Loucy (cell line): ENCODE measurements at regions not wholly inside any gene's neighbourhood (a gene's known extent, or its start where the extent isn't known, plus 50 kb on each side); places are given as distances from the start of the nearest gene placed in this dataset.

Experiments used
- H2AFZ ChIP-seq: fragments of 200-600 bp; sonication (generic); 2 replicates; pipeline ENCODE4 v1.6.0; 2016; ENCODE audit warnings: antibody characterized with exemption, mild to moderate bottlenecking, low read length, moderate library complexity
- H3F3A ChIP-seq: fragments of 200-600 bp; 2 replicates; pipeline ENCODE4 v1.6.0; 2016; ENCODE audit warnings: antibody characterized with exemption, low read depth, mild to moderate bottlenecking
- H3K27me3 ChIP-seq: fragments of 200-600 bp; sonication (generic); 2 replicates; pipeline ENCODE4 v1.6.1; 2014; ENCODE audit warnings: low read length, mild to moderate bottlenecking; ENCODE audit not compliant: insufficient read depth, poor library complexity, severe bottlenecking
- H3K36me3 ChIP-seq: fragments of 200-600 bp; sonication (generic); 2 replicates; pipeline ENCODE4 v1.6.1; 2016; ENCODE audit warnings: low read length; ENCODE audit not compliant: insufficient read depth
- H3K4me1 ChIP-seq: fragments of 200-600 bp; sonication (generic); 2 replicates; pipeline ENCODE4 v1.5.1; 2014; ENCODE audit warnings: low read length, mild to moderate bottlenecking; ENCODE audit not compliant: insufficient read depth, poor library complexity, severe bottlenecking
- H3K4me2 ChIP-seq: fragments of 200-600 bp; sonication (generic); 2 replicates; pipeline ENCODE4 v1.6.0; 2014; ENCODE audit warnings: antibody characterized with exemption, low read length, low read depth, mild to moderate bottlenecking; ENCODE audit not compliant: poor library complexity, severe bottlenecking
- H3K4me3 ChIP-seq: fragments of 200-600 bp; sonication (generic); 2 replicates; pipeline ENCODE4 v1.5.1; 2014; ENCODE audit warnings: low read length, mild to moderate bottlenecking, mixed read lengths; ENCODE audit not compliant: poor library complexity, severe bottlenecking
- H3K79me2 ChIP-seq: fragments of 200-600 bp; sonication (generic); 2 replicates; pipeline ENCODE4 v1.6.1; 2014; ENCODE audit warnings: low read length; ENCODE audit not compliant: insufficient read depth
- H3K9ac ChIP-seq: fragments of 200-600 bp; sonication (generic); 2 replicates; pipeline ENCODE4 v1.6.0; 2014; ENCODE audit warnings: mild to moderate bottlenecking, low read depth, low read length, moderate library complexity; ENCODE audit not compliant: poor library complexity, severe bottlenecking
- H3K9me2 ChIP-seq: fragments of 200-600 bp; sonication (generic); replicated peaks from 2 replicates; pipeline ENCODE4 v1.6.1; 2016; ENCODE audit warnings: low read depth, low read length, mixed read lengths
- H3K9me3 ChIP-seq: fragments of 200-600 bp; sonication (generic); 2 replicates; pipeline ENCODE4 v1.6.1; 2014; ENCODE audit warnings: mild to moderate bottlenecking, antibody characterized with exemption, low read length, low read depth; ENCODE audit not compliant: insufficient read depth
- H4K20me1 ChIP-seq: fragments of 200-600 bp; sonication (generic); 2 replicates; pipeline ENCODE4 v1.6.0; 2014; ENCODE audit warnings: antibody characterized with exemption, low read length, mild to moderate bottlenecking; ENCODE audit not compliant: insufficient read depth, poor library complexity, severe bottlenecking
- CTCF ChIP-seq: fragments of 200-600 bp; sonication (generic); conservative IDR thresholded peaks from 2 replicates; pipeline ENCODE4 v1.5.1; 2014; ENCODE audit warnings: mild to moderate bottlenecking, antibody characterized with exemption, low read length
- EZH2phosphoT487 ChIP-seq: fragments of 200-600 bp; IDR thresholded peaks from 2 replicates; pipeline ENCODE4 v1.6.1; 2018; ENCODE audit warnings: antibody characterized with exemption, mild to moderate bottlenecking, moderate library complexity, borderline replicate concordance

GRCh38 chr2:167859676-167860075, 387.7 kb downstream of the STK39 start:
- no peaks in the 10 kb centered on the region for H3K4me1 ChIP-seq
- H3K9ac ChIP-seq = no peak overlapping the region
- no peaks in the 10 kb centered on the region for H3K79me2 ChIP-seq
- no peaks in the 10 kb centered on the region for H4K20me1 ChIP-seq
- H3F3A ChIP-seq = no peaks in the 10 kb centered on the region
- H3K27me3 ChIP-seq = no peaks in the 10 kb centered on the region
- no peak overlapping the region for H2AFZ ChIP-seq
- H3K9me2 ChIP-seq = no peaks in the 10 kb centered on the region
- H3K36me3 ChIP-seq = no peaks in the 10 kb centered on the region
- no peak overlapping the region for H3K4me3 ChIP-seq
- no peaks in the 10 kb centered on the region for H3K9me3 ChIP-seq
- no peak overlapping the region for H3K4me2 ChIP-seq
- TF ChIP-seq CTCF (no peak), EZH2phosphoT487 (no peak)

GRCh38 chr2:167858086-167858485, 389.3 kb downstream of the STK39 start:
- Histone ChIP-seq H4K20me1 (no peaks in the 10 kb centered on the region), H3K27me3 (no peaks in the 10 kb centered on the region), H2AFZ (no peak overlapping the region), H3K9ac (no peak overlapping the region), H3K4me2 (no peak overlapping the region), H3K9me2 (no peaks in the 10 kb centered on the region), H3F3A (no peaks in the 10 kb centered on the region), H3K9me3 (no peaks in the 10 kb centered on the region), H3K79me2 (no peaks in the 10 kb centered on the region), H3K36me3 (no peaks in the 10 kb centered on the region), H3K4me3 (no peak overlapping the region), H3K4me1 (no peaks in the 10 kb centered on the region)
- TF ChIP-seq CTCF = no peak
- TF ChIP-seq EZH2phosphoT487 = no peak

- H3K4me1 ChIP-seq = no peaks in the 10 kb centered on the region
- H2AFZ ChIP-seq = no peak overlapping the region
- H3K4me2 ChIP-seq = no peak overlapping the region
- H3K9ac ChIP-seq = no peak overlapping the region
- H3K4me3 ChIP-seq = no peak overlapping the region
- TF ChIP-seq CTCF (no peak), EZH2phosphoT487 (no peak)
- H3K9me3 ChIP-seq = no peaks in the 10 kb centered on the region
- no peaks in the 10 kb centered on the region for H4K20me1 ChIP-seq
- no peaks in the 10 kb centered on the region for H3F3A ChIP-seq
- no peaks in the 10 kb centered on the region for H3K9me2 ChIP-seq
- H3K36me3 ChIP-seq = no peaks in the 10 kb centered on the region
- no peaks in the 10 kb centered on the region for H3K27me3 ChIP-seq
- no peaks in the 10 kb centered on the region for H3K79me2 ChIP-seq
These were observed 390.0 kb downstream of the STK39 start for GRCh38 chr2:167857416-167857815.
